GM12878 (cell line): ENCODE measurements at regions not wholly inside any gene's neighbourhood (a gene's known extent, or its start where the extent isn't known, plus 50 kb on each side); places are given as distances from the start of the nearest gene placed in this dataset.

Experiments
- ATAC-seq: fragments of 200-7000 bp; cut with Tn5 transposase; 3 replicates; pipeline ENCODE4 v1.9.1; 2020; ENCODE audit warnings: mild to moderate bottlenecking, moderate library complexity
- BruUV-seq: library from RNA; stranded (reverse); fragments of 400-500 nt; replicated peaks from 2 replicates; lab custom pipeline; 2021; lab: Mats Ljungman, UMichigan
- CTCF ChIA-PET: fragments of 300-600 bp; sonication (Branson Sonifier 250); formaldehyde crosslinking; extraction: SDS; loops from one replicate; lab custom pipeline; 2021; ENCODE audit warnings: inconsistent platforms; lab: Yijun Ruan, JAX
- POLR2A ChIA-PET: fragments of 350-600 bp; formaldehyde crosslinking; extraction: SDS; loops from one replicate; lab custom pipeline; 2021; ENCODE audit warnings: inconsistent platforms; lab: Charles Lee
- RAD21 ChIA-PET: fragments of 300-600 bp; sonication (Branson Sonifier 250); formaldehyde crosslinking; loops from one replicate; lab custom pipeline; 2023; ENCODE audit warnings: antibody characterized with exemption; ENCODE audit not compliant: unreplicated experiment; lab: Charles Lee
- SMC1A ChIA-PET: fragments of 300-600 bp; sonication (Branson Sonifier 250); formaldehyde crosslinking; loops from one replicate; lab custom pipeline; 2023; ENCODE audit not compliant: unreplicated experiment, uncharacterized antibody; lab: Charles Lee
- DNase-seq: peaks from one replicate; pipeline ENCODE4 v3.0.0-alpha.2; 2011; ENCODE audit warnings: low read depth, low spot score
- FAIRE-seq: peaks from 3 replicates; lab custom pipeline; 2011; peaks lifted over from hg19 to GRCh38; lab: Jason Lieb, UNC
- H2AFZ ChIP-seq: 2 replicates; pipeline ENCODE4 v1.6.0; 2011; ENCODE audit warnings: low read depth, low read length, control low read depth; ENCODE audit not compliant: control insufficient read depth
- H3K27ac ChIP-seq: 2 replicates; pipeline ENCODE4 v1.5.1; 2011; ENCODE audit warnings: control low read depth; ENCODE audit not compliant: control insufficient read depth, insufficient read depth
- H3K27me3 ChIP-seq, 2 experiments: replicated peaks in 1 of 2; 2 replicates each; pipeline versions ENCODE4 v1.6.0 to v1.6.1; 2011; ENCODE audit warnings: low read length in 1 of 2; ENCODE audit not compliant: control insufficient read depth in 2 of 2, insufficient read depth in 2 of 2
- H3K36me3 ChIP-seq, 2 experiments: 2 replicates each; pipeline ENCODE4 v1.5.1; 2011; ENCODE audit warnings: low read length in 1 of 2; ENCODE audit not compliant: control insufficient read depth in 2 of 2, insufficient read depth in 2 of 2
- H3K4me1 ChIP-seq: 2 replicates; pipeline ENCODE4 v1.6.1; 2011; ENCODE audit warnings: mild to moderate bottlenecking, low read length, moderate library complexity, mixed read lengths; ENCODE audit not compliant: control insufficient read depth, insufficient read depth
- H3K4me2 ChIP-seq: 2 replicates; pipeline ENCODE4 v1.6.0; 2011; ENCODE audit warnings: control low read depth; ENCODE audit not compliant: control insufficient read depth, insufficient read depth
- H3K4me3 ChIP-seq: fragments of 200-600 bp; sonication (generic); 2 replicates; pipeline ENCODE4 v1.5.1; 2016
- H3K79me2 ChIP-seq: 2 replicates; pipeline ENCODE4 v1.6.0; 2011; ENCODE audit warnings: low read length; ENCODE audit not compliant: control insufficient read depth, insufficient read depth
- H3K9ac ChIP-seq: 2 replicates; pipeline ENCODE4 v1.8.0; 2011; ENCODE audit warnings: low read length, control low read depth, mixed read lengths; ENCODE audit not compliant: control insufficient read depth, insufficient read depth
- H3K9me3 ChIP-seq: replicated peaks from 3 replicates; pipeline ENCODE4 v1.5.1; 2011; ENCODE audit warnings: mild to moderate bottlenecking, low read length; ENCODE audit not compliant: control insufficient read depth, insufficient read depth
- H4K20me1 ChIP-seq: 2 replicates; pipeline ENCODE4 v1.6.0; 2011; ENCODE audit not compliant: control insufficient read depth, insufficient read depth
- EP300 ChIP-seq, 2 experiments: fragments of 150-350 bp in 1 of 2; IDR thresholded peaks; 2 replicates each; pipeline ENCODE4 v1.6.1; 2011 to 2012; ENCODE audit warnings: low read depth in 2 of 2, low read length in 2 of 2, borderline replicate concordance in 1 of 2, improper control_type of control experiment in 1 of 2, inconsistent platforms in 1 of 2; ENCODE audit not compliant: control insufficient read depth in 1 of 2
- KDM1A ChIP-seq: fragments of 200-600 bp; sonication (generic); IDR thresholded peaks from 2 replicates; pipeline ENCODE4 v1.6.1; 2016; ENCODE audit warnings: borderline replicate concordance
- NFYA ChIP-seq: IDR thresholded peaks from 2 replicates; pipeline ENCODE4 v1.6.1; 2011; ENCODE audit warnings: low read depth, mild to moderate bottlenecking, low read length, improper control_type of control experiment, borderline replicate concordance
- RAD51 ChIP-seq: fragments of 450-650 bp; IDR thresholded peaks from 2 replicates; pipeline ENCODE4 v1.6.1; 2016; ENCODE audit warnings: moderate library complexity, mild to moderate bottlenecking, inconsistent platforms
- SIN3A ChIP-seq: IDR thresholded peaks from 2 replicates; pipeline ENCODE4 v1.6.1; 2012; ENCODE audit warnings: low read depth, low read length, improper control_type of control experiment
- SREBF1 ChIP-seq: IDR thresholded peaks from 2 replicates; pipeline ENCODE4 v1.6.1; 2012; ENCODE audit warnings: mild to moderate bottlenecking, low read length
- WRNIP1 ChIP-seq: IDR thresholded peaks from 2 replicates; pipeline ENCODE4 v1.6.1; 2011; ENCODE audit warnings: low read depth, low read length, improper control_type of control experiment, borderline replicate concordance
- ZNF217 ChIP-seq: fragments of 450-650 bp; IDR thresholded peaks from 2 replicates; pipeline ENCODE4 v1.6.1; 2017; ENCODE audit warnings: antibody characterized with exemption, mild to moderate bottlenecking
- ZNF384 ChIP-seq: IDR thresholded peaks from 2 replicates; pipeline ENCODE4 v1.6.1; 2012; ENCODE audit warnings: low read depth, mild to moderate bottlenecking, low read length, improper control_type of control experiment, borderline replicate concordance
- WGBS: methylation state at CpG from one replicate; pipeline ENCODE4 v1.1.6; 2016; ENCODE audit warnings: low lambda C conversion rate; ENCODE audit not compliant: insufficient replicate concordance, insufficient coverage; ENCODE audit errors: missing lambda C conversion rate; 5-methylcytosine and 5-hydroxymethylcytosine counted together
- in situ Hi-C: fragments of 300-500 bp; cut with MboI; formaldehyde crosslinking; loops from 9 replicates; pipeline ENCODE4 v1.14.3; 2018; ENCODE audit warnings: mixed read lengths
- intact Hi-C: fragments of 100-400 bp; cut with micrococcal nuclease; formaldehyde crosslinking; loops from one replicate; pipeline ENCODE4 v1.14.2; 2022; ENCODE audit not compliant: unreplicated experiment
- TF ChIP-seq, protein P1 (sequence below): fragments of 150-350 bp; IDR thresholded peaks from 2 replicates; pipeline ENCODE4 v1.6.1; 2016; ENCODE audit warnings: low read depth, low read length

DNA sequence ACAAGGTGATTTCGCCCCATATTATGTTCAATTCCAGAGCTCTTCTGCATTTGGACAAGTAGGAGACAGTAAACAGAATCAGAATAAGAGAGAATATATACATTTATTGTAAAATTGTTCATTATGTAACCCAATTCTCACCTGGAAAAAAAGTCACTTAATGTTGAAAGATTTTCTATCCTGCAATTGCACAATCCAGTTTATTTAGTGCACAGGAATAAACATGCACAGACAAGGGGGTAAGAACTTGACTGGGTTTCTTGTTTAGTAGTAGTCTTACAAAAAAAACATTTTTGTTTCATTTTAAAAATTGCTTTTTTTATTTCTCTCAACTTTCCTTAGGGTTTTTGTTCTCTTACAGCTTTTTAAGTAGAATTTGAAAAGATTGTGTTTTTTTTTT lies 126.6 kb downstream of the SAMD9 start:
- H3K79me2 ChIP-seq, result no peaks in the 10 kb centered on the region
- DNase-seq (no peak), ATAC-seq (no peak), FAIRE-seq (no peak)
- no peak overlapping the region for H3K4me2 ChIP-seq
- WGBS, result 63% methylated on average over 1 of the region's 1 CpG
- ChIA-PET SMC1A (no interaction called here), CTCF (interaction anchor here (0.6 kb wide), 1 partner anchor 198 kb away, joined by 3 read pairs; no protein-coding TSS in a partner anchor), POLR2A (no interaction called here), RAD21 (no interaction called here)
- no peaks in the 10 kb centered on the region for H3K9me3 ChIP-seq
- H3K4me1 ChIP-seq, result no peaks in the 10 kb centered on the region
- H3K36me3 ChIP-seq, result no peaks in the 10 kb centered on the region
- intact Hi-C loops, result no loop called here
- H3K27ac ChIP-seq, result no peak overlapping the region
- BruUV-seq, result no TSS peak
- no peaks in the 10 kb centered on the region for H3K27me3 ChIP-seq
- H3K9ac ChIP-seq, result no peak overlapping the region
- no peaks in the 10 kb centered on the region for H4K20me1 ChIP-seq
- in situ Hi-C loops, result no loop called here
- no peak for TF ChIP-seq WRNIP1
- no peak for TF ChIP-seq SREBF1
- TF ChIP-seq EP300 (IDR thresholded peaks at IDR 0.05; ENCODE audit: borderline replicate concordance in 1 of 2, control insufficient read depth in 1 of 2, low read depth in 2 of 2, low read length in 2 of 2), result no peak
- TF ChIP-seq RAD51, result no peak
- no peak for TF ChIP-seq ZNF384
- no peak overlapping the region for H2AFZ ChIP-seq
- H3K4me3 ChIP-seq, result no peak overlapping the region

DNA sequence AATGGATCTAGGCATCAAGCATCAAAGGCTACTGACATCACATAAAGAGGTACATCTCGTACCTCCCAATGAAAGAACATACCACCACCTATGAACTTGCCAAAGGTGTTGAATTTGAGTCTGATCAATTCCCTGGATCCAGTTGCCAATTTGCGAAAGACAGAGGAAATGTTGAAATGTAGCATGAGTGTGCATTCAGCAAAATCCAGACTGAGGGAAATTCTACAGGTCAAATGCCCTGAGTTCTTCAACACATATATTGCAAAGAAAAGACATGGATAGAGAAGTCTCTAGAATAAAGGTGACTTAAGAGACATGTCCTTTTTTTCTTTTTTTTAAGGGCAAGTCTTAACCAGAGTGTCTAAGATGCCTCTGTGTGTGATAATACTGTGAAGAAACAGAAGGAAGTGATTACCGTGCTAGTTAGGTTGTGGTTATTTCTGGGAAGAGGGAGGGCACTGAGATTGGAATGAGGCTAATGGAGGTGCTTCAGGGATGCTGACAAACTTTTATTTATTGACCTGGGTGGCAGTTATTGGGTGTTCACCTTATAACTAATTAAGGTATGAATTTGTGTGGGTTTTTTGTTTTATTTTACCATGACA lies 128.7 kb downstream of the SAMD9 start:
- no peak overlapping the region for H3K9ac ChIP-seq
- no TSS peak for BruUV-seq
- TF ChIP-seq ZNF217 (no peak), KDM1A (no peak), NFYA (no peak), SIN3A (no peak)
- TF ChIP-seq, protein P1, sequence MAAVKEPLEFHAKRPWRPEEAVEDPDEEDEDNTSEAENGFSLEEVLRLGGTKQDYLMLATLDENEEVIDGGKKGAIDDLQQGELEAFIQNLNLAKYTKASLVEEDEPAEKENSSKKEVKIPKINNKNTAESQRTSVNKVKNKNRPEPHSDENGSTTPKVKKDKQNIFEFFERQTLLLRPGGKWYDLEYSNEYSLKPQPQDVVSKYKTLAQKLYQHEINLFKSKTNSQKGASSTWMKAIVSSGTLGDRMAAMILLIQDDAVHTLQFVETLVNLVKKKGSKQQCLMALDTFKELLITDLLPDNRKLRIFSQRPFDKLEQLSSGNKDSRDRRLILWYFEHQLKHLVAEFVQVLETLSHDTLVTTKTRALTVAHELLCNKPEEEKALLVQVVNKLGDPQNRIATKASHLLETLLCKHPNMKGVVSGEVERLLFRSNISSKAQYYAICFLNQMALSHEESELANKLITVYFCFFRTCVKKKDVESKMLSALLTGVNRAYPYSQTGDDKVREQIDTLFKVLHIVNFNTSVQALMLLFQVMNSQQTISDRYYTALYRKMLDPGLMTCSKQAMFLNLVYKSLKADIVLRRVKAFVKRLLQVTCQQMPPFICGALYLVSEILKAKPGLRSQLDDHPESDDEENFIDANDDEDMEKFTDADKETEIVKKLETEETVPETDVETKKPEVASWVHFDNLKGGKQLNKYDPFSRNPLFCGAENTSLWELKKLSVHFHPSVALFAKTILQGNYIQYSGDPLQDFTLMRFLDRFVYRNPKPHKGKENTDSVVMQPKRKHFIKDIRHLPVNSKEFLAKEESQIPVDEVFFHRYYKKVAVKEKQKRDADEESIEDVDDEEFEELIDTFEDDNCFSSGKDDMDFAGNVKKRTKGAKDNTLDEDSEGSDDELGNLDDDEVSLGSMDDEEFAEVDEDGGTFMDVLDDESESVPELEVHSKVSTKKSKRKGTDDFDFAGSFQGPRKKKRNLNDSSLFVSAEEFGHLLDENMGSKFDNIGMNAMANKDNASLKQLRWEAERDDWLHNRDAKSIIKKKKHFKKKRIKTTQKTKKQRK, result no peak
- in situ Hi-C loops (no loop called here), intact Hi-C loops (no loop called here)
- 52% methylated on average over 3 of the region's 3 CpGs for WGBS
- RAD21 ChIA-PET, result interaction anchor here (1.4 kb wide), 1 partner anchor 84 kb away, joined by 3 read pairs; no protein-coding TSS in a partner anchor
- CTCF ChIA-PET, result no interaction called here
- H3K4me1 ChIP-seq, result no peaks in the 10 kb centered on the region
- H3K9me3 ChIP-seq, result no peaks in the 10 kb centered on the region; the same call in 2 of the 3 replicates
- no peaks in the 10 kb centered on the region for H3K27me3 ChIP-seq
- no peaks in the 10 kb centered on the region for H3K36me3 ChIP-seq
- ATAC-seq, result no peak
- H3K79me2 ChIP-seq, result no peaks in the 10 kb centered on the region
- SMC1A ChIA-PET, result no interaction called here
- no peak overlapping the region for H3K27ac ChIP-seq
- no peak for FAIRE-seq
- POLR2A ChIA-PET, result no interaction called here
- H4K20me1 ChIP-seq, result no peaks in the 10 kb centered on the region
- H3K4me3 ChIP-seq, result no peak overlapping the region
- H2AFZ ChIP-seq, result no peak overlapping the region
- H3K4me2 ChIP-seq, result no peak overlapping the region
- no peak for DNase-seq
